WERI-Rb-1 (cell line): ENCODE measurements at regions not wholly inside any gene's neighbourhood (a gene's known extent, or its start where the extent isn't known, plus 50 kb on each side); places are given as distances from the start of the nearest gene placed in this dataset.

Experiments
- DNase-seq: peaks from one replicate; pipeline ENCODE4 v3.0.0-alpha.2; 2020
- H3K27ac ChIP-seq: fragments of 250-450 bp; sonication (Bioruptor Pico); 2 replicates; pipeline ENCODE4 v1.5.1; 2020; ENCODE audit warnings: mild to moderate bottlenecking, moderate library complexity
- H3K27me3 ChIP-seq: fragments of 250-450 bp; sonication (Bioruptor Pico); 2 replicates; pipeline ENCODE4 v1.5.1; 2021; ENCODE audit warnings: mild to moderate bottlenecking, low read depth, moderate library complexity; ENCODE audit not compliant: insufficient read depth, severe bottlenecking
- H3K36me3 ChIP-seq: fragments of 250-450 bp; sonication (Bioruptor Pico); 2 replicates; pipeline ENCODE4 v1.5.1; 2020; ENCODE audit warnings: mild to moderate bottlenecking, moderate library complexity
- H3K4me3 ChIP-seq: 2 replicates; pipeline ENCODE4 v1.5.1; 2011; ENCODE audit warnings: low read depth, mild to moderate bottlenecking, control low read depth, low read length
- H3K9me3 ChIP-seq: fragments of 250-450 bp; sonication (Bioruptor Pico); 2 replicates; pipeline ENCODE4 v1.5.1; 2021; ENCODE audit warnings: mild to moderate bottlenecking, moderate library complexity; ENCODE audit not compliant: severe bottlenecking
- CTCF ChIP-seq: IDR thresholded peaks from 2 replicates; pipeline ENCODE4 v1.5.1; 2011; ENCODE audit warnings: low read depth, mild to moderate bottlenecking, control low read depth, inconsistent platforms, low read length

DNA sequence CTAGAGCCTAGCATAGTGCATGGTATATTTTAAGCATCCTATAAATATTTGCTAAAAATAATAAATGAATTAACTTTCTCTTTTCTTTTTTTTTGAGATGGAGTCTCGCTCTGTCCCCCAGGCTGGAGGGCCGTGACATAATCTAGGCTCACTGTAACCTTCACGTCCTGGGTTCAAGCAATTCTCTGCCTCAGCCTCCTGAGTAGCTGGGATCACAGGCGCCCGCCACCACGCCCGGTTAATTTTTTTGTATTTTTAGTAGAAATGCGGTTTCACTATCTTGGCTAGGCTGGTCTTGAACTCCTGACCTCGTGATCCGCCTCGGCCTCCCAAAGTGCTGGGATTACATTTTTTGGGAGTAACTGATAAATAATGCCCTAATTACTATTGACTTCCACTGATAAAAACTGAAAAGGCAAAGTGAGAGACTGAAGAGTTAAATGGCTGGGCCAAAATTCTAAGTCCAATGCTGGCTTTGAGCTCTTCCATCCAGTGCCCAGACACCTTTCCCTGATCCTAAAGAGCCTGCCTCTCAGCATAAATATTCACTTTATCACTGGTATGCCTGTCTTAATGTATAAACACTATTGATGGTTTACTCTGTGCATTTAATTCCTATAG lies 213.0 kb upstream of the KRR1 start:
- Histone ChIP-seq H3K9me3 (no peaks in the 10 kb centered on the region), H3K4me3 (no peak overlapping the region), H3K36me3 (no peaks in the 10 kb centered on the region), H3K27me3 (no peaks in the 10 kb centered on the region), H3K27ac (no peak overlapping the region)
- DNase-seq, result no peak
- TF ChIP-seq CTCF, result no peak

DNA sequence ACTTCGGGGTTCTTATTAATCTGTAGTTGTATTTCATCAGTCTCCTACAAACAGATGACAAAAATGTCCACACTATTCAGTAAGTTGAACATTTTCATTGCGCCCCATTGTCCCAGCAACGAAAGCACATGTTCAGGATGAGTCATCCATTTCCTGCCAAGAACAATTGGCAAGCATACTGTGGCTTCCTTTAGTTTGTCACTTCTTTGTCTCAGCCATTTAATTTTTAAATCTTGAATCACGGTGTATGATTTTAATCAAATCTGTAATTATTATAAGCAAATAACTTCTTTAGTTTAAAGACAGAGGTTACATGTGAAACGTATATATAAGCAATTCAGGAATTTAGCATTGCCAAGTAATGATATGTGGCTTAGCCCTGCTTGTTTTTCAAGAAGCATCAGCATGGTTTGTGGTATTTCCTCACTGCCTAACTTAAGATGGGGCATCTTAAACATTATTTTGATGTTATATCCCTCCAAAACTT lies 211.3 kb upstream of the KRR1 start:
- no peak for DNase-seq
- H3K27ac ChIP-seq, result peak overlapping the region; percentile 16; the same call in 1 of the 2 replicates

DNA sequence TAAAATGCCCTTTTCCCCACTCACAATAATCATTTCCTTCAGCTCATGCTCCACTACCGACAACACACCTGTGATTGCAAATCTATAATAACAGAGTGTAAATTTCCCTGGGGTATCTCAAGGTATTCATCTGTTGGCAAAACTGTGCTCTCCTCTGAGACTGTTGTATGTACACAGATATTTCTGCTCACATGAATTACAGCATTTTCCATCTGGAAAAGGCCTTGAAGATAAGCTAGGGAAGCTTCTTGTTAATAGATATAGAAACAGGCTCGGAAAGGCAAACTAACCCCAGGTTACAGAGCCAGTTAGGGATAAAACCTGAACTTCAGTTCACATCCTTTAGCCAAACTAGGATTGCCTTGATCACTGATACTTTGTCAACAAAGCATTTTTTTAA lies 210.4 kb upstream of the KRR1 start:
- Histone ChIP-seq H3K9me3 (no peaks in the 10 kb centered on the region), H3K4me3 (no peak overlapping the region), H3K27ac (peak overlapping the region; percentile 39), H3K27me3 (no peaks in the 10 kb centered on the region), H3K36me3 (no peaks in the 10 kb centered on the region)
- no peak for TF ChIP-seq CTCF
- no peak for DNase-seq

More for the DNA sequence above, 211.3 kb upstream of the KRR1 start:
- Histone ChIP-seq H3K36me3 (no peaks in the 10 kb centered on the region), H3K4me3 (no peak overlapping the region), H3K9me3 (no peaks in the 10 kb centered on the region), H3K27me3 (no peaks in the 10 kb centered on the region)
- no peak for TF ChIP-seq CTCF

- Histone ChIP-seq H3K9me3 (peaks cover under 1% of the 10 kb centered on the region), H3K27me3 (no peaks in the 10 kb centered on the region), H3K27ac (peak overlapping the region; percentile 39; the same call in 1 of the 2 replicates), H3K36me3 (no peaks in the 10 kb centered on the region), H3K4me3 (no peak overlapping the region)
- DNase-seq, result no peak
- no peak for TF ChIP-seq CTCF
These were observed 209.6 kb upstream of the KRR1 start for GRCh38 chr12:75720812-75721641.

- peaks cover 3% of the 10 kb centered on the region for H3K9me3 ChIP-seq
- no peak overlapping the region for H3K4me3 ChIP-seq
- H3K36me3 ChIP-seq, result no peaks in the 10 kb centered on the region
- no peaks in the 10 kb centered on the region for H3K27me3 ChIP-seq
- no peak overlapping the region for H3K27ac ChIP-seq
- DNase-seq, result no peak
- no peak for TF ChIP-seq CTCF
These were observed 206.5 kb upstream of the KRR1 start for GRCh38 chr12:75717902-75718301.
